ENCODE measurements at regions not wholly inside any gene's neighbourhood (a gene's known extent, or its start where the extent isn't known, plus 50 kb on each side); places are given as distances from the start of the nearest gene placed in this dataset.

DNA sequence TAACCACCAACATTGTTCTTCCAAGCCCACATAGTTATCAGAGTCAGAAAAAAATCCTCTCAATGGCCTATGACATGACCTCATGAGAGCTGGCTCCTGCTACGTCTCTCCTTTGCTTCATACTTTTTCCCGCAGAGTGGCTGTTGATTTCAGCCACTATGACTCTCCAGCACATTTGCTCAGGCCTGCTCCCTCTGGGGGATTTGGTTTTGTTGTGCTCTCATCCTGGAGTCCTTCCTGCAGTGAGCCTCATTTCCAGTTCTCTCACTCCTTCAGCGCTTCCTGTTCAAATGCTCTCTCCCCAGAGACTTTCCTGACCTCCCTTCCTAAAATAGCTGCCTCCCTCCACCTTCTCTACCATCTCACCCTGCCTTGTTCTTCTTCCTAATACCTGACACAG lies 72.0 kb upstream of the USP29 start:
- TF ChIP-seq, protein P1, sequence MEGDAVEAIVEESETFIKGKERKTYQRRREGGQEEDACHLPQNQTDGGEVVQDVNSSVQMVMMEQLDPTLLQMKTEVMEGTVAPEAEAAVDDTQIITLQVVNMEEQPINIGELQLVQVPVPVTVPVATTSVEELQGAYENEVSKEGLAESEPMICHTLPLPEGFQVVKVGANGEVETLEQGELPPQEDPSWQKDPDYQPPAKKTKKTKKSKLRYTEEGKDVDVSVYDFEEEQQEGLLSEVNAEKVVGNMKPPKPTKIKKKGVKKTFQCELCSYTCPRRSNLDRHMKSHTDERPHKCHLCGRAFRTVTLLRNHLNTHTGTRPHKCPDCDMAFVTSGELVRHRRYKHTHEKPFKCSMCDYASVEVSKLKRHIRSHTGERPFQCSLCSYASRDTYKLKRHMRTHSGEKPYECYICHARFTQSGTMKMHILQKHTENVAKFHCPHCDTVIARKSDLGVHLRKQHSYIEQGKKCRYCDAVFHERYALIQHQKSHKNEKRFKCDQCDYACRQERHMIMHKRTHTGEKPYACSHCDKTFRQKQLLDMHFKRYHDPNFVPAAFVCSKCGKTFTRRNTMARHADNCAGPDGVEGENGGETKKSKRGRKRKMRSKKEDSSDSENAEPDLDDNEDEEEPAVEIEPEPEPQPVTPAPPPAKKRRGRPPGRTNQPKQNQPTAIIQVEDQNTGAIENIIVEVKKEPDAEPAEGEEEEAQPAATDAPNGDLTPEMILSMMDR (IDR thresholded peaks at IDR 0.05): no peak
- TF ChIP-seq POLR2A (IDR thresholded peaks at IDR 0.05) (no peak), POLR2AphosphoS5 (IDR thresholded peaks at IDR 0.05) (no peak), EP300 (IDR thresholded peaks at IDR 0.05) (no peak)
